GM21576 (cell line): ENCODE measurements at regions not wholly inside any gene's neighbourhood (a gene's known extent, or its start where the extent isn't known, plus 50 kb on each side); places are given as distances from the start of the nearest gene placed in this dataset.

Source experiments
- ATAC-seq: cut with Tn5 transposase; IDR thresholded peaks from one replicate; pipeline ENCODE4 v1.9.1; 2021; ENCODE audit warnings: mild to moderate bottlenecking, moderate library complexity; ENCODE audit not compliant: unreplicated experiment

DNA sequence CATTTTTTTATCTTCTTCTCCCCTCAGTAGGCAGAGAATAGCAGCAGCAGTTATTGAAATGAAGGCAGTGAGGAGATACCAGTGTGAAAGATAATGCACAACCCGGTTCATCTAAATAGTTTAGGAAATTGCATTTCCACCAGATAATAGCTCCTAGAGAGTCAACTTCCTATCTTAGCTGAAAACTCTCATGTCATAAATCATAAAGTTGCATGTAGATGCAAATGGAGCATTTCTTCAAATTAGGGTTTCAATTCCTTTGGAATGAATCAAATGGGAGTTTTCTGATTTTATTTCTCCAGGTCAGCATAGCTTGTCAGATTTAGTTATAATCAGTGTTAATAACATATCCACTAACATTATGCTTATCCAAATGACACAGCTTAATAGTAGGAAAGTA lies 335.3 kb downstream of the CNTNAP4 start:
- ATAC-seq, result no peak

GRCh38 chr16:76614269-76614668 lies 337.1 kb downstream of the CNTNAP4 start:
- no peak for ATAC-seq

DNA sequence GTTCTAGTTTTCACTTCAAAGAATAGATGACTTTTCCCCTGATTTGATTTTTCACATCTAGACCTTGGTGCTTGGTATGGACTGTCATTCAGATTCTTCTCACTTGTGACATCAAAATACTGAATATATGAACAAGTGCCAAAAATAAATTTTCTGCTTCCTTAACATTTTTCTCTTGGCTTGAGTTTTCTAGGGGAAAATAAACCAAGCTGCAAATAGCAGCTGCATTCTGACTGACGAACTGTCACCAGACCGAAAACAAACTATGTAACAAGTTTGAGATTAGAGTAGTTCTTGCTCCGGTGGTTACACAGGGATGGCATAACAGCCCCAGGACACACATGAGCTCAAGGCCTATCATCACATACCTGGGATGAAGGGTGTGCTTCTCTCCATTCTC lies 345.7 kb downstream of the CNTNAP4 start:
- no peak for ATAC-seq

DNA sequence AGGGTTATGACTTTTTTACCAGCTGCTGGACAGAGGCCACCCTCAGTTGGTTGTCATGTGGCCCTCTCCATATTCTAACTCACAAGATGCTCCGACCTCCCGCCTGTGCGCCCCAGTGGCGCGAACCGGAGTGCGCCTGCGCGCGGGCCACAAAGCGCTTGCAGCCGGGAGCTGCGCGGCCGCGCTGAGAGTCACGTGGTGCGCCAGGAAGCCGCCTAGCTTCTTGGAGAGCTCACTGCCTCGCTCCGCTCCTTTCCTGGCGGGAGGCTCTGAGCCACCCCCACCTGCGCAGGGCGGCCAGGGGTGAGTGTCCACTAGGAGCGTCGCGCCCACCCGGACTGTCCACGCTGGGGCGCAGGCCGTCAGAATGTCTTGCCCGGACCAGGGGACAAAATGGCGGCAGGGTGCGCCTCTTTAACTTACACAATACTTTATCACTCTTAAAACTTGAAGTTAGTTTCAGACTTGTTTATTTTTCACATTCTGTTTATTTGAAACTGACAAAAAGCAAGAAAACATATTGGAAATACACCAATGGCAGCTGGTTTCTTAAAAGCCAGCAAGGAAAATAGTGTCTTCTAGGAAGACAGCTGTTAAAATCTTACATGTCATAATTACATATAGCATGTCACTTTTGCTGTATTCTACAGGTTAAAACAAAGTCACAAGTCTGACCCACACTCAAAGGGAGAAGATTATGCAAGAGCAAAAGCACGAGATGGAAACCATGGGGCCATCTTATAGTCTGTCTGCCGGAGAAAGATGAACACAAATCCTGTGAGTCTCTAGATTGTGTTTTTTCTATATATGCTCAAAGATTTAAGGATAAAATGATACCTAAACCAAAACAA lies 357.9 kb downstream of the CNTNAP4 start:
- no peak for ATAC-seq

- no peak for ATAC-seq
Observed at GRCh38 chr16:76639685-76640289, 362.6 kb downstream of the CNTNAP4 start.

DNA sequence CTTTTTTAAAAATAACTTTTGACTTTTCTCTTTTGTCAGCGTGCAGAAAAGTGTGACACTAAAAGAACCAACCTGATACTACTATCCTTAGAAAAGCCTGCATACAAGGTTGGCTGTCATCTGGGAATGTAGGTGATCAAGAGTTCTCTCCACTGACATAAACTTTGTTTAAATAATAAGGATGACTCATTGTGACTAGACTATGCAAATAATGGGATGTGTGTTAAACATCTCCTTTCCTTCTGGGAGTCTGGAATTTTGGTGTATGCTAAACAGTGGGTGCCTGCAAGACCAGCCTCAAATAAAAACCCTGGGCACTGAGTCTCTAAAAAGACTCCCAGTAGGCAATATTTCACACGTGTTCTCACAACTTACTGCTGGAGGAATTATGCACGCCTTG lies 373.4 kb downstream of the CNTNAP4 start:
- no peak for ATAC-seq

DNA sequence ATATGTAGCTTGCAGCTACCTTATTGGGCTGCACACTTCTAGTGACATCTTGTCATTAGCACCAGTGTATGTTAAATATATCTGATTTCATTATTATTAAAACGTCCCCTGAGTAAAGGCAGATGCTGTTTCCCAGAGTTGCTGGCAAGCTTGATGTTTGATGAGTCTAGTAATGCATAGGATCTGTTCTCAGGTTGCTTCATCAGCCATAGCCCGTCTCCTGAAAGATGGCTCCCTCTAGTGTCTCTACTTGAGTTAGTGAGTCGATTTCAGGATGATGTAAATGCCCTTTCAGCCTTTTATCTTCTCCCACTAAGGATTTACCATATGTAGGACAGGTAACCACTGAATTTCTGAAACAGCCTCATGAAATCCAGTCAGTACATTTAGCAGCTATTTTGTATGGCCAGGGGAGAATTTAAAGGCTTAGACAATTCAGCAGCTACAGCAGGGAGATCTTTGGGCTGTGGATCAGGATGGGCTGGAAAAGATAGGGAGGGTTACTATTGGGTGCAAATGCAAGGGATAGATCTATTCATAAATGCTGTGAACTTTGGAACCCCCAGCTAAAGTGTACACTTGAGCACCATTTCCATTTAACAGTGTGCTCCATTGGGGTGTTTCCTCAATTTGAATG lies 376.3 kb downstream of the CNTNAP4 start:
- ATAC-seq, result no peak

DNA sequence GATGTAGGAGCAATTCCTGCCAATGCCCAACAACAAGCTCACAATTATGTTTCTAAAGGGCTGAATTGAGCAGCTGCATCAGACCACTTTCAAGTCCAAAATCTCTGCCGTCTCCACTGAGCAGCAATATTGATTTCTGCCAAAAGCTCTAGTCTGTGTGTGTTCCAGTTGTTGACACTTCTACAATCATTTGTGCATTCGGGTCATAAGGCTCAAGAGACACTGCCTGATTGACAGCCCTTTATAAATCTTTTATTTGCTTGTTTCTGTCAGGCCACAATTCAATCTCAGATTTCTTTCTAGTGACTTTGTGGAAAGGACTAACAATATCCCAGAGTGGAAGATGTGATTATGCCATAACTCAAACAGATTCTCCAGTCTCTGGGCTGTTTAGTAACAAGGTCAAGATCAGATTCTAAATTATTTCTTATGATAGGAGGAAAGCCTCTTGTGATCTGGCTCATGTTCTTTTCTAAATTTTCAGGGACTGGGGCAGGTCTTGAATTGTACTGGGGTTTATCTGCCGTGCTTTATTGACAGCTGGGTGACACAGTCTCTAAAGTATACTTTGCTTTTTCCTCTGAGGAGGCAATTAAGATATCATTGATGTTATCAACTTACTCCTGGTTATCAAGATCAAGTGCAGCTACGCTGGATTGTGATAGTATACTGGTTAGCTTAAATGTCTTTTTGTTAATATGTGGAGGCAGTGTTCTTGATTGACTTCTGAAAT lies 377.1 kb downstream of the CNTNAP4 start:
- ATAC-seq, result no peak

GRCh38 chr16:76656994-76657393 lies 379.8 kb downstream of the CNTNAP4 start:
- ATAC-seq, result no peak

- ATAC-seq, result no peak
Observed at GRCh38 chr16:76661691-76662235, 384.6 kb downstream of the CNTNAP4 start.

DNA sequence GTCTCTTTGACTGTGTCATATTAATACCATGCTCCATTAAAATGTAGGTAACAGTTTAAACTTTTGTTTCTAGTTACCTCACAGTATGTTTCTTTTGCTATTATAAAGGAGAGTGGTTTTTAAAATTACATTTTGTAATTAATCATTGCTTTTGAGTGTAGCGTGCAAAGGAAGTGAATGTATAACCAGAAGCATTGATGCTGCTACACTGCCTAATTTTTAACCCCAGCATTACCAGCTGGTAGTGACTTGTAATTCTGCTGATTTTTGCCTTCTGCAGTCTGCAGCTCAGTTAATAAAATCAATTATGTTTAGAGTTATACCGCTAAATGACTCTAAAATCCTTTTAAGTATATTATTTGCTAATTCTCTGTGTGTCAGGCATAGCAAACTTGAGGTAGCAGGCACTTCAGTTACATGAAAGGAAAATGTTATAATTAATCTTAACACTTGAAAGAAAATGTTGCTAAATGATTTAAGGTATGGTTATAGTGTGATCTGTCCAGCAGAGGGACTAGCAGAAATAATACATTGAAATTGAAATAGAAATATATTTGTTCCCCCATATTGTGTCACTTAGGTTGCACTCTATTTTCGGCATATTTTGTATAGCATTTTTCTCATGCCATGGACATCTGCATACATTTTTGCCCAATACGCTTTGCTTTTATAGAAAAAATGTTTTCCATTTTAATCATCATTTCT lies 388.5 kb downstream of the CNTNAP4 start:
- ATAC-seq, result no peak

- no peak for ATAC-seq
Observed at GRCh38 chr16:76668207-76668725, 391.1 kb downstream of the CNTNAP4 start.

DNA sequence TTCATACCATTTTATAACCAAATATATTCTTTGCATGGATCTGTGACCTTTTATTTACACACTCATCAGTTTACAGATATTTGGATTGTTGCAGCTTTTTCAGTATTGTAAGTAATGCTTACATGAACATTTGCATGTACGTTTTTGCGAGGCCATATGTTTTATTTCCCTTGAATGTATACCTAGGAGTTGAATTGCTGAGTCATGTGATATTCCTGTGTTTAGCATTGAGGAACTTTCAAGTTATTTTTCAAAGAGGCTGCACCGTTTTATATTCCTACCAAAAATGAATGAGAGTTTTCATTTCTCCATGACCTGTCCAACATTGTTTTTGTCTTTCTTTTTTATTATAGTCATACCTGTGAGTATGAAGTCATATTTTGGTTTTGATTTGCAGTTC lies 392.1 kb downstream of the CNTNAP4 start:
- ATAC-seq, result no peak

- no peak for ATAC-seq
Observed at GRCh38 chr16:76670125-76670857, 393.1 kb downstream of the CNTNAP4 start.

DNA sequence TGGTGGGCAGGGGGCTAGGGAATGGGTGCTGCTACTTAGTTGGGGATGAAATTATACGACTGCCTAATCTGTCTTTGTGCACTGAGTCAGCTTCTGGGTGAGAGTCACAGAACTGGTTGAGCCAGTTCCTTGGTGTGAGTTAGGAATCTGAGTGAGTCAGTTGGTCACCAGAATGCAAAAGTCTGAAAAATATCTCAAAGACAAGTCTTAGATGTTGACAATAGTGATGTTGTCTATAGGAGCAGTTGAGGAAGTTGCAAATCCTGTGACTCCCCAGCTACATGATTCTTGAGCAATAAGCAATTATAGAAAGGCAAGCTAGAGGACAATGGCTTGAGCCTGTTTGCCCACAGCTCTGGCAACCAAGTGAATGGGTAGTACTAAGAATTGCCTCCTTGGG lies 399.2 kb downstream of the CNTNAP4 start:
- no peak for ATAC-seq

DNA sequence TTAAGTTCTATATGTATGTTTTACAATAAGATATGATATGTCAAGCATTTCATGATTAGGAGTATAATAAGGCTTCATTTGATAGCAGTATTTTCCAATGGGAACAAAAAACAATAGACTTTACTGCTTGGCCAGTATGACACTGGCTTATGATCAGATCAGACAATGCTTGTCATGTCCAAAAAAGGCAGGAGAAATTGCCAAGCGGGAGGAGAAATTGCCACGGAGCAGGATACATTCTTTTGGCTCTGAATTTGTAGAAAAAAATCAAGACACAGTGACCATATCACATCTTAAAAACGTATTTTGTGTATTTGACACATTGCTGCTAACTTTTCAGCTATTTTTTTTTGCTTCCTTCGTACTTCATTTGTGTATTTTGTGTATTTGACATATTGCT lies 404.1 kb downstream of the CNTNAP4 start:
- no peak for ATAC-seq

- no peak for ATAC-seq
Observed at GRCh38 chr16:76683051-76683450, 405.9 kb downstream of the CNTNAP4 start.

DNA sequence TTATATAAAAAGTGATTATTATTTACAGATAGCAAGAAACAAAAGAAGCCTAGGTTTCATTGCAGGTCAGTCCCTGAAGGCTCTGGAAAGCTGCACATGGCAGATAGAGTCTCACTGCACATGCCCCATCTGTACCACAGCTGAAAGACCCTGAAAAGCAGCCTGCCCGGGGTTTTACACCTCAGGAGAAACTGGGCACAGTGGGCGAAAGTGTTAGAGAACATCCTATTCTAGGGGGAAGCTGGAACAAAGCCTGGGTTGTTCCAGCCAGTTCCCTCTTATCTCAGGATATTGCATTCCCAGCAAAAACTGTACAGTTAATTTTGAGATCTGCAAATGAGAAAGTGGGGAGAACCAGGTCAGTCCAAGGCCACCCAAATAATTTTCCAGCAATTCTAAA lies 419.7 kb downstream of the CNTNAP4 start:
- ATAC-seq, result no peak

DNA sequence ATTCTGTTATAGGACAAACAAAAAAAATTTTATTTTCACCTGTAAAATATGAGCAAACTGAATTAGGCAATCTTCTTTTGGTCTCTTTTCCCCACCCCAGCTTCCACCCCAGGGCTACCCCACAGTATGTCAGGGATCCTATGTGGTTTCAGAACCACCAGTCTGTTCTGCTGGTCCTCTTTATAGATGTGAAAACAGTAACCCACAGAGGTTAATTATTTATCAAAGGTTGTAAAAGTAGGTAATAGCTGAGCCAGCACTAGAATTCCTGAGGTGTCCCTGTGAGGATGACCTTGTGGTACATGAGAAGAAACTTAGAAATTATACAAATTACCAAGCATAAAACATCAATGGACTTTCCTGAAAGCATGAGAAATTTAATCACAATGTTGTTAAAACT lies 428.7 kb downstream of the CNTNAP4 start:
- no peak for ATAC-seq

- no peak for ATAC-seq
Observed at GRCh38 chr16:76713191-76713590, 436.0 kb downstream of the CNTNAP4 start.
